Naive thymus-derived CD4-positive, alpha-beta T cell (primary cell): ENCODE measurements at regions not wholly inside any gene's neighbourhood (a gene's known extent, or its start where the extent isn't known, plus 50 kb on each side); places are given as distances from the start of the nearest gene placed in this dataset.

Experiments
- ATAC-seq: fragments of 150-1000 bp; cut with Tn5 transposase; 2 replicates; pipeline ENCODE4 v1.10.0; 2021; ENCODE audit warnings: mild to moderate bottlenecking, moderate library complexity
- CTCF ChIA-PET: fragments of 350-600 bp; sonication (Branson Sonifier 250); formaldehyde crosslinking; loops from one replicate; lab custom pipeline; 2021; ENCODE audit warnings: antibody characterized with exemption; lab: Charles Lee
- POLR2A ChIA-PET: fragments of 350-600 bp; sonication (Branson Sonifier 250); formaldehyde crosslinking; loops from one replicate; lab custom pipeline; 2021; ENCODE audit warnings: antibody characterized with exemption, inconsistent platforms; lab: Charles Lee
- DNase-seq, 9 donors: peaks; one replicate each; pipeline versions ENCODE4 v3.0.0 to v3.0.0-alpha.2; 2020 to 2022; ENCODE audit warnings: mixed read lengths in 1 of 9
- H3K27ac ChIP-seq: one replicate; pipeline ENCODE4 v1.7.0; 2013; ENCODE audit warnings: mild to moderate bottlenecking, low read depth, low read length, moderate library complexity
- H3K27me3 ChIP-seq, 2 donors: one replicate each; pipeline ENCODE4 v1.7.0; 2013; ENCODE audit warnings: low read length in 2 of 2, mild to moderate bottlenecking in 2 of 2, moderate library complexity in 2 of 2; ENCODE audit not compliant: control insufficient read depth in 2 of 2, insufficient read depth in 2 of 2
- H3K36me3 ChIP-seq, 3 experiments: 1 replicate in 2 of 3; 2 replicates in 1 of 3; pipeline ENCODE4 v1.7.0; 2013; ENCODE audit warnings: low read length in 3 of 3, mild to moderate bottlenecking in 3 of 3, moderate library complexity in 1 of 3; ENCODE audit not compliant: insufficient read depth in 3 of 3, control insufficient read depth in 2 of 3
- H3K4me1 ChIP-seq, 2 donors: one replicate each; pipeline ENCODE4 v1.7.0; 2013; ENCODE audit warnings: low read length in 2 of 2, mild to moderate bottlenecking in 2 of 2, moderate library complexity in 1 of 2; ENCODE audit not compliant: control insufficient read depth in 2 of 2, insufficient read depth in 2 of 2
- H3K4me3 ChIP-seq: 2 replicates; pipeline ENCODE4 v1.7.0; 2013; ENCODE audit warnings: mild to moderate bottlenecking, low read length
- H3K9me3 ChIP-seq, 3 experiments: 1 replicate in 2 of 3; 2 replicates in 1 of 3; pipeline ENCODE4 v1.7.0; 2013; ENCODE audit warnings: low read length in 3 of 3; ENCODE audit not compliant: control insufficient read depth in 2 of 3
- H3K27ac Mint-ChIP-seq, 9 donors: one replicate each; pipeline ENCODE4 v1.8.0; 2020 to 2022; ENCODE audit warnings: mixed read lengths in 9 of 9, mild to moderate bottlenecking in 8 of 9, moderate library complexity in 5 of 9, inconsistent platforms in 2 of 9
- H3K27me3 Mint-ChIP-seq, 5 donors: one replicate each; pipeline ENCODE4 v1.8.0; 2021 to 2022; ENCODE audit warnings: mixed read lengths in 5 of 5, mild to moderate bottlenecking in 1 of 5
- H3K36me3 Mint-ChIP-seq, 5 donors: one replicate each; pipeline ENCODE4 v1.8.0; 2020 to 2022; ENCODE audit warnings: mixed read lengths in 5 of 5, mild to moderate bottlenecking in 3 of 5, inconsistent platforms in 1 of 5
- H3K4me1 Mint-ChIP-seq, 7 donors: one replicate each; pipeline ENCODE4 v1.8.0; 2020 to 2022; ENCODE audit warnings: mixed read lengths in 7 of 7, mild to moderate bottlenecking in 3 of 7, inconsistent platforms in 1 of 7
- H3K4me3 Mint-ChIP-seq, 10 donors: one replicate each; pipeline ENCODE4 v1.8.0; 2020 to 2022; ENCODE audit warnings: mild to moderate bottlenecking in 10 of 10, mixed read lengths in 10 of 10, moderate library complexity in 6 of 10, inconsistent platforms in 2 of 10
- H3K9me3 Mint-ChIP-seq, 11 donors: one replicate each; pipeline ENCODE4 v1.8.0; 2020 to 2022; ENCODE audit warnings: mixed read lengths in 11 of 11, mild to moderate bottlenecking in 4 of 11, inconsistent platforms in 1 of 11, moderate library complexity in 1 of 11
- intact Hi-C, 2 donors: fragments of 100-400 bp; cut with micrococcal nuclease; formaldehyde crosslinking; loops; one replicate each; pipeline ENCODE4 v1.15.1; 2023

- Mint-ChIP-seq H3K36me3 (no peaks in the 10 kb centered on the region), H3K4me1 (peaks cover 0 to 12% (median 7%) of the 10 kb centered on the region in 7 donors), H3K27ac (no peak overlapping the region), H3K27me3 (peaks cover 17 to 28% (median 24%) of the 10 kb centered on the region in 5 donors), H3K4me3 (no peak overlapping the region), H3K9me3 (peaks cover 0 to 6% (median 0%) of the 10 kb centered on the region in 11 donors)
- Histone ChIP-seq H3K36me3 (no peaks in the 10 kb centered on the region), H3K9me3 (no peaks in the 10 kb centered on the region), H3K4me1 (peaks cover 0 to 6% of the 10 kb centered on the region in 2 donors), H3K27me3 (no peaks in the 10 kb centered on the region), H3K4me3 (no peak overlapping the region), H3K27ac (no peak overlapping the region)
- no peak for DNase-seq
- intact Hi-C loops, result no loop called here
- ChIA-PET CTCF (interaction anchor here (0.6 kb wide), 1 partner anchor 9 kb away, joined by 7 read pairs; no protein-coding TSS in a partner anchor), POLR2A (no interaction called here)
- ATAC-seq, result no peak
Measured at GRCh38 chr10:15453926-15454325, 82.8 kb upstream of the FAM171A1 start.

DNA sequence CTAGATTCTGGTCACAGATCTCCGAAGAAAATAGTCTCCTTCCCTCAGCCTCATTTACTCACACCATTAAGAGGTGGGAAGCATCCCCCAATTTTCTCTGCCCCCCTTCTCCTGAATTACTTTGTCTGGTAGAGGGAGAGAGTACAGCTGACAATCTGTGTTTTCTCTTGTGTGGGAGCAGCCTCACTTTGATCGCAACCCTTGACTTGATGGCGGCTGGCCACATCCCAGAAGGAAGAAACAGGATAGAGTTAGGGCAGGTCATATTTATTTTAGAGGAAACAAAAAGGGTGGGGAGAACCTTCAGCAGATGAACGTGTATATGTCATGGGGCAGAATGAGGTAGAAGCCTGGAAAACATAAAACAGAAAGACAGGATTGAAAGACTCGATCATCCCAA is 82.4 kb upstream of the FAM171A1 start:
- H3K9me3 Mint-ChIP-seq, result peaks cover 0 to 6% (median 0%) of the 10 kb centered on the region in 11 donors
- ChIA-PET CTCF (no interaction called here), POLR2A (no interaction called here)
- ATAC-seq (no peak), DNase-seq (no peak)
- Histone ChIP-seq H3K27ac (no peak overlapping the region), H3K4me1 (peaks cover 0 to 2% of the 10 kb centered on the region in 2 donors), H3K36me3 (no peaks in the 10 kb centered on the region), H3K27me3 (no peaks in the 10 kb centered on the region), H3K9me3 (no peaks in the 10 kb centered on the region), H3K4me3 (no peak overlapping the region)
- no peak overlapping the region for H3K4me3 Mint-ChIP-seq
- no peak overlapping the region for H3K27ac Mint-ChIP-seq
- H3K4me1 Mint-ChIP-seq, result peaks cover 0 to 8% (median 3%) of the 10 kb centered on the region in 7 donors
- intact Hi-C loops, result no loop called here
- H3K36me3 Mint-ChIP-seq, result no peaks in the 10 kb centered on the region
- H3K27me3 Mint-ChIP-seq, result peaks cover 17 to 28% (median 24%) of the 10 kb centered on the region in 5 donors

- no peak for ATAC-seq
- CTCF ChIA-PET, result interaction anchor here (0.5 kb wide), 1 partner anchor 19 kb away, joined by 3 read pairs; no protein-coding TSS in a partner anchor
- no peak overlapping the region for H3K27ac Mint-ChIP-seq
Measured at GRCh38 chr10:15452545-15452944, 81.5 kb upstream of the FAM171A1 start.

GRCh38 chr10:15451137-15452094 is 80.3 kb upstream of the FAM171A1 start:
- peaks cover 0 to 2% (median 0%) of the 10 kb centered on the region in 11 donors for H3K9me3 Mint-ChIP-seq
- no peaks in the 10 kb centered on the region for H3K36me3 Mint-ChIP-seq
- H3K27ac Mint-ChIP-seq, result no peak overlapping the region
- no peak overlapping the region for H3K4me3 Mint-ChIP-seq
- intact Hi-C loops, result no loop called here
- Histone ChIP-seq H3K27ac (no peak overlapping the region), H3K27me3 (no peaks in the 10 kb centered on the region), H3K9me3 (no peaks in the 10 kb centered on the region), H3K36me3 (no peaks in the 10 kb centered on the region), H3K4me3 (no peak overlapping the region), H3K4me1 (no peaks in the 10 kb centered on the region)
- H3K27me3 Mint-ChIP-seq, result peaks cover 19 to 27% (median 23%) of the 10 kb centered on the region in 5 donors
- DNase-seq, result no peak
- no peaks in the 10 kb centered on the region for H3K4me1 Mint-ChIP-seq
- ATAC-seq, result no peak
- POLR2A ChIA-PET, result no interaction called here
- CTCF ChIA-PET, result no interaction called here

More at GRCh38 chr10:15452545-15452944, 81.5 kb upstream of the FAM171A1 start:
- H3K4me1 ChIP-seq, result no peaks in the 10 kb centered on the region
- H3K9me3 Mint-ChIP-seq, result peaks cover 0 to 6% (median 0%) of the 10 kb centered on the region in 11 donors
- DNase-seq, result no peak
- intact Hi-C loops, result no loop called here
- H3K9me3 ChIP-seq, result no peaks in the 10 kb centered on the region
- peaks cover 21 to 28% (median 27%) of the 10 kb centered on the region in 5 donors for H3K27me3 Mint-ChIP-seq
- H3K36me3 ChIP-seq, result no peaks in the 10 kb centered on the region
- no peak overlapping the region for H3K4me3 Mint-ChIP-seq
- H3K36me3 Mint-ChIP-seq, result no peaks in the 10 kb centered on the region
- no peak overlapping the region for H3K4me3 ChIP-seq
- peaks cover 0 to 4% (median 0%) of the 10 kb centered on the region in 7 donors for H3K4me1 Mint-ChIP-seq
- no peaks in the 10 kb centered on the region for H3K27me3 ChIP-seq
- H3K27ac ChIP-seq, result no peak overlapping the region
- POLR2A ChIA-PET, result no interaction called here

DNA sequence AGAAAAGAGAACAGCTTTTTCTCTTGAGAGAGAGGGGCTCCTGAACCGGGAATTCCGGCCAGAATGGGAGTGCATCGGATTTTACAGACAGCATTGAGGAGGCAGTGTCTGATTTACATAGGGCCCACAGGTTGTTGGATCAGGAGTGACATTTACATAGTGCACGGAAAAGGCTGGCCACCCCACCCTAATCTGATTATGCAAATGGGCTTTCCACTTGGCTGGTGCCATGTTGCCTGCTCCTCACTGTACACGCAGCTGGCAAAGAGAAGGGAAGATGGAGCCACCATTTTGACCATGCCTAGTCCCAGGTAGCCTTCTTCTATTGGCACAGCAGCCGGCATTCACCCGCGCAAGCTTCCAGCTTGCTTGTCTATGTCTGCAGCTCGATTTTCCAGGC is 77.5 kb upstream of the FAM171A1 start:
- no peaks in the 10 kb centered on the region for H3K4me1 Mint-ChIP-seq

GRCh38 chr10:15445006-15445390 is 73.9 kb upstream of the FAM171A1 start:
- Mint-ChIP-seq H3K36me3 (no peaks in the 10 kb centered on the region), H3K4me1 (no peaks in the 10 kb centered on the region), H3K27ac (no peak overlapping the region), H3K27me3 (peaks cover 8 to 37% (median 24%) of the 10 kb centered on the region in 5 donors), H3K4me3 (no peak overlapping the region), H3K9me3 (peaks cover 0 to 3% (median 0%) of the 10 kb centered on the region in 11 donors)
- CTCF ChIA-PET, result no interaction called here
- Histone ChIP-seq H3K9me3 (no peaks in the 10 kb centered on the region), H3K27me3 (no peaks in the 10 kb centered on the region), H3K4me1 (no peaks in the 10 kb centered on the region), H3K36me3 (no peaks in the 10 kb centered on the region), H3K4me3 (no peak overlapping the region), H3K27ac (no peak overlapping the region)
- no peak for ATAC-seq
- POLR2A ChIA-PET, result no interaction called here
- DNase-seq, result no peak
- intact Hi-C loops, result no loop called here

More for the DNA sequence above, 77.5 kb upstream of the FAM171A1 start:
- Histone ChIP-seq H3K27me3 (no peaks in the 10 kb centered on the region), H3K36me3 (no peaks in the 10 kb centered on the region), H3K9me3 (no peaks in the 10 kb centered on the region), H3K4me1 (no peaks in the 10 kb centered on the region), H3K27ac (no peak overlapping the region), H3K4me3 (no peak overlapping the region)
- Mint-ChIP-seq H3K36me3 (no peaks in the 10 kb centered on the region), H3K4me3 (no peak overlapping the region), H3K9me3 (peaks cover 0 to 2% (median 0%) of the 10 kb centered on the region in 11 donors), H3K27me3 (peaks cover 17 to 32% (median 29%) of the 10 kb centered on the region in 5 donors), H3K27ac (no peak overlapping the region)
- ChIA-PET CTCF (no interaction called here), POLR2A (no interaction called here)
- ATAC-seq (no peak), DNase-seq (no peak)
- intact Hi-C loops, result no loop called here
